ENCODE measurements at regions not wholly inside any gene's neighbourhood (a gene's known extent, or its start where the extent isn't known, plus 50 kb on each side); places are given as distances from the start of the nearest gene placed in this dataset.

- no peak for DNase-seq (ENCODE audit: low read depth)
These were observed 61.6 kb downstream of the LSM5 start for GRCh38 chr7:32428546-32428945.

GRCh38 chr7:32427769-32428291, 62.4 kb downstream of the LSM5 start:
- peak; percentile 57 for DNase-seq (ENCODE audit: low read depth)

- no peak for DNase-seq (ENCODE audit: low read depth)
These were observed 73.3 kb downstream of the LSM5 start for GRCh38 chr7:32416846-32417245.

GRCh38 chr7:32415936-32416335, 74.2 kb downstream of the LSM5 start:
- DNase-seq (ENCODE audit: low read depth), result no peak

- no peak for DNase-seq (ENCODE audit: low read depth)
These were observed 74.7 kb downstream of the LSM5 start for GRCh38 chr7:32415519-32415918.

- no peak for DNase-seq (ENCODE audit: low read depth)
These were observed 77.7 kb downstream of the LSM5 start for GRCh38 chr7:32412471-32412870.

- DNase-seq (ENCODE audit: low read depth), result no peak
These were observed 79.6 kb downstream of the LSM5 start for GRCh38 chr7:32410545-32410944.

GRCh38 chr7:32406386-32406785, 83.8 kb downstream of the LSM5 start:
- DNase-seq (ENCODE audit: low read depth), result no peak

GRCh38 chr7:32403463-32404229, 86.5 kb downstream of the LSM5 start:
- DNase-seq (ENCODE audit: low read depth), result no peak

- DNase-seq (ENCODE audit: low read depth), result no peak
These were observed 89.5 kb downstream of the LSM5 start for GRCh38 chr7:32400676-32401075.

- no peak for DNase-seq (ENCODE audit: low read depth)
These were observed 90.9 kb downstream of the LSM5 start for GRCh38 chr7:32399311-32399710.

GRCh38 chr7:32395168-32395567, 95.0 kb downstream of the LSM5 start:
- no peak for DNase-seq (ENCODE audit: low read depth)

- DNase-seq (ENCODE audit: low read depth), result no peak
These were observed 96.3 kb downstream of the LSM5 start for GRCh38 chr7:32393861-32394260.

- no peak for DNase-seq (ENCODE audit: low read depth)
These were observed 100.0 kb downstream of the LSM5 start for GRCh38 chr7:32390210-32390609.

- no peak for DNase-seq (ENCODE audit: low read depth)
These were observed 104.7 kb downstream of the LSM5 start for GRCh38 chr7:32385316-32385956.

- DNase-seq (ENCODE audit: low read depth), result no peak
These were observed 109.1 kb downstream of the LSM5 start for GRCh38 chr7:32381024-32381601.

- no peak for DNase-seq (ENCODE audit: low read depth)
These were observed 110.6 kb downstream of the LSM5 start for GRCh38 chr7:32379510-32380112.

- DNase-seq (ENCODE audit: low read depth), result no peak
These were observed 111.2 kb downstream of the LSM5 start for GRCh38 chr7:32378988-32379387.

GRCh38 chr7:32364581-32364980, 125.6 kb downstream of the LSM5 start:
- DNase-seq (ENCODE audit: low read depth), result no peak

GRCh38 chr7:32360127-32360526, 130.1 kb downstream of the LSM5 start:
- DNase-seq (ENCODE audit: low read depth), result no peak

- DNase-seq (ENCODE audit: low read depth), result peak; percentile 9
These were observed 132.5 kb downstream of the LSM5 start for GRCh38 chr7:32357535-32358277.

All from renal cortical epithelial cell (primary cell).